GM18868 (cell line): ENCODE measurements at regions not wholly inside any gene's neighbourhood (a gene's known extent, or its start where the extent isn't known, plus 50 kb on each side); places are given as distances from the start of the nearest gene placed in this dataset.

ENCODE experiments used
- ATAC-seq: cut with Tn5 transposase; IDR thresholded peaks from one replicate; pipeline ENCODE4 v1.9.1; 2021; ENCODE audit warnings: mild to moderate bottlenecking, moderate library complexity; ENCODE audit not compliant: unreplicated experiment

DNA sequence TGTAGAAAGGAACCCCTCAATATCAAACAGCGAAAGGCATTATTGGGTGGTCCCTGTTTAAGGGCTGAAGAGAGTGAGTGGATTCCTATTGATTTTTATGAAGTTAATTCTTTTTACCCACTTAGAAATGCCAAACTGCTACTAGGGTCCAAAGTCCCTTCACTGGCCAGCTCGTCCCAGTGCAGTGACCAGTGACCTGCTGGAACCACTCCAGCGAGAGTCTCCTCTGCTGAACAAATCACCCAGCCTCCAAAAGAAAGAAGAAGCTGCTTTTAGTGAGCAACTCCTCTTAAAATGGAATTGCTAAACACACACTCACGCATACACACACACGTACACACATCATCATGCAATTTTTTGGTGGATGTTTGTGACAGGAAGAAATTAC lies 198.2 kb upstream of the PLEKHG7 start:
- ATAC-seq = no peak

- ATAC-seq = no peak
Measured at GRCh38 chr12:92503971-92504593, 198.7 kb upstream of the PLEKHG7 start.

GRCh38 chr12:92503029-92503931 lies 199.5 kb upstream of the PLEKHG7 start:
- ATAC-seq = peak; percentile 77

DNA sequence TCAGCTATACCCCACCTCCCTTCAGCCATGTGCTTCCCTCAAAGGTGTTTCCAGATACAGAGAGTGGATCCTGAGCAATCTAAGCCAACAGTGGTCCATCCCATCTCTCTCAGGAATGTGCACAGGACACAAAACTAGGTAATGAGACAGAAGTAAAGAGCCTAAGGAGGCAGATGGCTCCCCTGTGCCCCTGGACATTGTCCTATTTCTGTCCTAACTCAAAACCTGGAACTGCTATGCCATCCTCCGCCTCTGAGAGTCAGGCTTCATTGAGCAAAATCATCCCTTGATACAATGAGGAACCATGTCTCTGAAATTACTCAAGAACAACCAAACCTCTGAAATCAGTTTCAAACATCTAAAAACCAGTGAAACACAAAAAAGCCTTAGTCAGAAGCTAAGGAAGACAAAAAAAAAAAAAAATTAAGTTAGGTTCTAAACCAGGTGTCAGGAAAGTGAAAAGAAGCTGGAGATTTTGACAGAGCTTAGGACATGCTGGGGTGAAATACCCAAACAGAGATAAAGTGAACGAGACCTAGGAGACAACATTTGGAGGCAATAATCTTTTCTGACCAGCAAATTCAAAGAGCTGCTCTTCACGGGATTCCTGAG lies 200.3 kb upstream of the PLEKHG7 start:
- ATAC-seq = peak; percentile 56

DNA sequence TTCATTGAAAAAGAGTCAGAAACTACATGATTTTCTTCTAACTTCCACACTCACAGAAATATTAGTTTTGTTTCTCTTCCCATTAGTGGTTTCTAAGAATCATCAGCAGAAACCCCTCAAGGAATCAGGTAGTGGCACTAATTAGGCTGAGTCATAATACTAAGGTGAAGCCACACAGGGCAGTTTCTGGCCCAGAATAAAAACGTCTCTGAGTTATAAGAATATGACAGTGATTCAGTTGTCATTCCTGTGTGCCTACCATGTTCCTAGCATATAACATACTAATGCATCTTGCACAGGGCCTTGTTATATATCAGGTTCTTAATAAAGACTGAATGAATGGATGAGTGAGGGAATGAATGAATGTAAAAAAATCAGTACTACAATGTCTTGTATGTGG lies 206.0 kb upstream of the PLEKHG7 start:
- ATAC-seq = peak; percentile 83

DNA sequence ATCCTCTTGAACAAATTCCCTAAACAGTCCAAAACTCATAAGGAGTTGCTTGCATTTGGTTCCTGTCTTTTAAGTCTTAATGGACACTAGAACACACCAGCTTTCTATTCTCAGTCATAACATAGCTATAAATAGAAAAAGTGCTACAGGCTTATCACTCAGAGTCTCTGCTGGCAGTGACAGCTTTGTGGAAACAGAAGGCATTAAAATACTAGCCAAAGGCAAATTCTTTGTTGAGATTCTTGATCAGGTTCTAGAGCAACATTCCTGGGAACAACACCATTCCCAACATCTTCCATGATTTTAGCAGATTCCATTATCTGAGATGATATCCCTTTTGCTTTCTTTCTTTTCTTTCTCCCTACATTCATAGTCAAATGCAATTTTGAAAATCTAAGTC lies 207.7 kb upstream of the PLEKHG7 start:
- ATAC-seq = peak; percentile 20

DNA sequence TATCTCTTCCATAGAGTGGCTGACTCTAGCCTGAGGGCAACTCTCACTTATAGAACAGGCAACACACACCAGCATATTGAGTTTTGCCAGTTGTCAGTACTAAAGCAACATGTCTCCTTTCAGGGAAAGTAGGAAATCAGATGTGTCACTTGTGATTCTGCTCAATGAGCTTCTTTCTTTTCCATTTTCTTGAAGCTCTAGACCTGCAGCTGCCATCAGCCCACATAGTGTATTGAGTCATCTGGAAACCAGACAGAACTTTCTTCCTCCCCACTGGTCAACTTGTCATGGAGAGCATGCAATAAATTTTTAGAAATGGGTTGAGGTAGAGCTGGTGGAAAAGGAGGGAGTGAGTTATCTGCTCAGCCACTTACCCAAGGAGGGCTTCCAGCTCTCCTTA lies 209.0 kb upstream of the PLEKHG7 start:
- ATAC-seq = peak; percentile 44

- no peak for ATAC-seq
Measured at GRCh38 chr12:92492995-92493394, 209.8 kb upstream of the PLEKHG7 start.

- no peak for ATAC-seq
Measured at GRCh38 chr12:92492291-92492690, 210.5 kb upstream of the PLEKHG7 start.

DNA sequence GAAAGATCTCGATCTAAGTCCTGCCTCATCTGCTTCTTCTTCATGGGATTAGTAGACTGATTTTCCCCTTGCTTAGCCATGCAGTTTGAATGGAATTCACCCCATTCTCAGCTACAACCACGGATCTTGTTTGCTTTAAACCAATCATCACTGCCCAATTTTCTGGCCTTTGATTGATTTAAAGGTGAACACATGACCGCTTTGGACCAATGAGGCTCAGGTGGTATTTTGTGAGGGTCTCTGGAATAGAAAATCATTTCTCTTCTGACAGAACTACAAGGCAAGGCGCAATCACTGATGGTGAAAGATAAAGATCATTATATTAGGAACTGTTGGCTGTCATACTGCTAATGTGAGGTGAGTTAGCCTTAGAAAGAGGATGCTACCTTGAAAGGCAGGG lies 213.0 kb upstream of the PLEKHG7 start:
- ATAC-seq = no peak

DNA sequence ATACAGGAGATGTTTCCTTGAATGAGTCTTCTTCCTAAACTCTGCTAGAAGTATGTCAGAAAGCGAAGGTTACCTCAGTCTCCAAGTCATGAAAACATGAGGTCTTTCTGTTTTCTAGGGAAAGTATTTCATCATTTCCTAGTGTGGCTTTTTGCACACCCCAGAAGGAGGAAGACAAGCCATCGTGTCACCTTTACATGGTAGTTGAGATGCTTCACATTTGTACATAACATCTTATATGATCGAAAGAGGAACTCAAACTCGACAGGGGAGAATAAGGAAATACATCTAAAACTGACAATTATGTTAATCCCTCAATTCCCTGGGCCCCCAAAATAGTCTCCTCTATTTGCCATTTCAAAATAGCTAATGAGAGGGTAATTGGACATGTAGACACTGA lies 214.1 kb upstream of the PLEKHG7 start:
- peak; percentile 37 for ATAC-seq

DNA sequence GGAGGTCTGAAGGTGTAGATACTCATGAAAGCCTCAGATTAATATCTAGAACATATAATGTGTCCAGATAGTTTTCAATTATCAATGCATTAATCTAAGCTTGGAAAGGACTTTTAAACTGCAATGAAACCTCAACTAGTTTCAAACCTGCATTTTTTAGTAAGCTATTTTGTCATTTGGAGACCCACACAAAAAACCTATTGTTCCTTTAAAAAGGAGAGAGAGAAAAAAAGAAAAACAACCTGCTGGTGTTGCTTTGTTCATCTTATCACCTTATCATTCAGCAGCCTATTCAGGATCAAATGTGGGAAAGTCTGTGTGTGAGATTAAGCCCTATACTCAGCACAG lies 215.7 kb upstream of the PLEKHG7 start:
- no peak for ATAC-seq

- no peak for ATAC-seq
Measured at GRCh38 chr12:92486443-92487137, 216.2 kb upstream of the PLEKHG7 start.

- ATAC-seq = no peak
Measured at GRCh38 chr12:92485351-92486348, 217.1 kb upstream of the PLEKHG7 start.

- no peak for ATAC-seq
Measured at GRCh38 chr12:92482599-92482998, 220.2 kb upstream of the PLEKHG7 start.

DNA sequence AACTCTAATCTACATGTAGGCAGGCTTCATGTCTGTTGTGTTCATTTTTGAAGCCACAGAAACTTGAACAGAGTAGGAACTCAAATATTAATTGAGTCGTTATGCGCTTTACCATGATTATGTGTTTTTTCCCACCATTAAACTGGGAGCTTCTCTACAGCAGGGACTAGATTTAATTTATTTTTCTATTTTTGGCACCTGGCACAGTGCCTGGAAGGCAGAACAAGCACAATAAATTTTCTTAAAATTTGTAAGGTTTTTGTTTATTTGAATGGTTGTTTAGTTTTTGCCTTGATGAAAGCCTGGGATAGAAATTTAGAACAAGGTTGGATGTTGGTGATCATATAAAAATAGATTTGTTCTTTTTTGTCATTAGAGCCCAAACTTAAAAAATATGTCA lies 221.7 kb upstream of the PLEKHG7 start:
- no peak for ATAC-seq

- no peak for ATAC-seq
Measured at GRCh38 chr12:92478692-92479091, 224.1 kb upstream of the PLEKHG7 start.

- no peak for ATAC-seq
Measured at GRCh38 chr12:92476844-92477243, 225.9 kb upstream of the PLEKHG7 start.

- ATAC-seq = no peak
Measured at GRCh38 chr12:92473564-92473963, 229.2 kb upstream of the PLEKHG7 start.

DNA sequence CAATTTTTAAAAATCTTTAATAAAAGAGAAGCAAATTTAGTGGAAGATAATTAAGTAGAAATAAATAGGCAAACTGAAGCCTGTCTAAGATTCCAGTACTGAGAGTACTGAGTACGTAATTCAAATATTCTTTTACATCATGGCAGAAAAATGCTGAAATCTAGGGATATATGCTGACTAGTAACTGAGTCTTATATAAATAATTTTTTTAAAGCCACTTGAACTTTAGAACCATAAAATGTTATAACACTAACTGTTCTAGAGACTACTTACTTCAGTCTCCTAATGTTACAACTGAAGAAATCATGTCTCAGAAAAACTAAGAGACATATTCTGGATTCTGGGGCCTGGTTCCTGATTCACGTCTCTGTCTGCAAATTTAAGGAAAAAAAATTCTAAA lies 230.6 kb upstream of the PLEKHG7 start:
- ATAC-seq = no peak
